RWPE1 (cell line): ENCODE measurements at regions not wholly inside any gene's neighbourhood (a gene's known extent, or its start where the extent isn't known, plus 50 kb on each side); places are given as distances from the start of the nearest gene placed in this dataset.

Source experiments
- CTCF ChIA-PET: fragments of 350-600 bp; sonication (Branson Sonifier 250); formaldehyde crosslinking; extraction: SDS; loops from one replicate; lab custom pipeline; 2021; lab: Yijun Ruan, JAX
- POLR2A ChIA-PET: fragments of 400-600 bp; formaldehyde crosslinking; extraction: SDS; loops from one replicate; lab custom pipeline; 2020; ENCODE audit warnings: antibody characterized with exemption; ENCODE audit not compliant: low non-redundant PET; lab: Yijun Ruan, JAX
- DNase-seq: peaks from one replicate; pipeline ENCODE4 v3.0.0; 2012; ENCODE audit warnings: low spot score
- H3K27ac ChIP-seq: fragments of 450-650 bp; 2 replicates; pipeline ENCODE4 v1.5.1; 2017
- CTCF ChIP-seq: fragments of 450-650 bp; conservative IDR thresholded peaks from 2 replicates; pipeline ENCODE4 v1.5.1; 2017; ENCODE audit warnings: low read depth, mild to moderate bottlenecking

- ChIA-PET POLR2A (no interaction called here), CTCF (no interaction called here)
- H3K27ac ChIP-seq: no peak overlapping the region
- DNase-seq: no peak
- TF ChIP-seq CTCF: no peak
These were observed 481.5 kb downstream of the PDCD6IP start for GRCh38 chr3:34279901-34280300.

- no peak for DNase-seq
- H3K27ac ChIP-seq: no peak overlapping the region
- CTCF ChIA-PET: no interaction called here
- POLR2A ChIA-PET: no interaction called here
- TF ChIP-seq CTCF: no peak
These were observed 485.3 kb downstream of the PDCD6IP start for GRCh38 chr3:34283751-34284150.

- TF ChIP-seq CTCF: no peak
- no peak overlapping the region for H3K27ac ChIP-seq
- ChIA-PET POLR2A (no interaction called here), CTCF (no interaction called here)
- DNase-seq: no peak
These were observed 486.8 kb downstream of the PDCD6IP start for GRCh38 chr3:34284959-34285826.

DNA sequence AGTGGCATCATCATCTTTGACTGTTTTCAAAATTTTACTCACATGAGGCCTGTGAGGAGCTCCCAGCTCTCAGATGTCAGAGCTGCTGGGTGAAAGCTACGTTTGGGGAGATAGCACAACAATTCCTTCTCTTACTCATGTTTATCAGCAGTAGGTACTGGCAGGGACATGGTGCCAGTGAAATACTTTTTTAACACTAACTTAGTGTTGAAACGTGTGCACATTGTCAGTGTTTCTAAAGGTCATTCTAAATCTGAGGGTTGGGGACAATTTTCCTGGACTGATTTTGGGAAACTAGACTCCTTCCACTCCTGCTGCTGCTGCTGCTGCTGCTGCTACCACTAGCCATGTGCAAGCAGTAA is 487.4 kb downstream of the PDCD6IP start:
- ChIA-PET CTCF (no interaction called here), POLR2A (no interaction called here)
- no peak for TF ChIP-seq CTCF
- no peak for DNase-seq
- no peak overlapping the region for H3K27ac ChIP-seq

DNA sequence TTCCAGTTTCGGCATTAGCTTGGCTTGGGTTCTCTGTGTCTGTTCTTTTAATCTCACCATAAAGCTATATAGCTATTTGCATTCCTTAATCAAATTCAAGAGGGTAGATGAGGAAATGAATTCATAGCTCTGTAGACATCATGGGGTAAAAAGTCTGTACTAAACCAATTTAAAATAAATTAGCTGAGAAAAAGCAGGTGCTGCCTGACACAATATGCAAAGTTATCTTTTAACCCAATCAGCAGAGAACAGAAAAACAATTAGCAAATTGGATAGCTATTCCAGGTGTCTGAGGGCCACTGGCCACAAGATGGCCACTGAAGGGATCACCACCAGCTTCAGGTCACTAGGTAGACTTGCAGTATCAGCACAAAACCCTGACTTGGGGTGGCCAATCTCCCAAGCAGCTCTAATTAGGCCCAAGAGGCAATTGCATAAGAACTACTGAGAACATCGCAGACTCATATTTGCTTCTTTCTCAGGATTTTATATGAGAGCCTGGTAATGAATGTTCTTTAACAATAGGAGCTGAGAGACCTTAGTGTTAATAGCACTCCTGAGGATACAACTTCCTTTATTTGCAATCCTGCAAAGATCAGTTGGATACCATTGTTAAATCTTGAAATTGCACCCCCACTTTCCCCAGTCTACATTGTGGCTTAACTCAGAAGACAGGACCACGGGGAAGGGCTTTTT is 494.3 kb downstream of the PDCD6IP start:
- CTCF ChIA-PET: no interaction called here
- no peak for TF ChIP-seq CTCF

GRCh38 chr3:34294240-34294639 is 495.8 kb downstream of the PDCD6IP start:
- DNase-seq: no peak
- CTCF ChIA-PET: no interaction called here
- TF ChIP-seq CTCF: no peak

More for the DNA sequence above, 494.3 kb downstream of the PDCD6IP start:
- no peak overlapping the region for H3K27ac ChIP-seq
- POLR2A ChIA-PET: no interaction called here
- no peak for DNase-seq

More at GRCh38 chr3:34294240-34294639, 495.8 kb downstream of the PDCD6IP start:
- POLR2A ChIA-PET: no interaction called here
- no peak overlapping the region for H3K27ac ChIP-seq
